A549 (cell line): ENCODE measurements at regions not wholly inside any gene's neighbourhood (a gene's known extent, or its start where the extent isn't known, plus 50 kb on each side); places are given as distances from the start of the nearest gene placed in this dataset.

Experiments
- ATAC-seq, 2 experiments: fragments of 200-7000 bp in 1 of 2; fragments of >200 bp in 1 of 2; cut with Nextera tagmentation in 1 of 2; cut with Tn5 transposase in 1 of 2; 3 replicates each; pipeline versions ENCODE4 v1.8.0 to v1.9.1; 2018 to 2020; ENCODE audit warnings: mild to moderate bottlenecking in 1 of 2, moderate library complexity in 1 of 2
- CTCF ChIA-PET: fragments of 300-600 bp; sonication (Branson Sonifier 250); formaldehyde crosslinking; extraction: SDS; loops from one replicate; lab custom pipeline; 2021; ENCODE audit warnings: antibody characterized with exemption, inconsistent platforms; lab: Yijun Ruan, JAX
- POLR2A ChIA-PET: fragments of 350-600 bp; formaldehyde crosslinking; extraction: SDS; loops from one replicate; lab custom pipeline; 2021; ENCODE audit warnings: antibody characterized with exemption, inconsistent platforms; lab: Yijun Ruan, JAX
- DNase-seq, 2 experiments: peaks; one replicate each; pipeline versions ENCODE4 v3.0.0 to v3.0.0-alpha.2; 2011 to 2016; ENCODE audit warnings: low read depth in 1 of 2, low spot score in 1 of 2
- FAIRE-seq: peaks from 2 replicates; lab custom pipeline; 2011; peaks lifted over from hg19 to GRCh38; lab: Jason Lieb, UNC
- H3K27ac ChIP-seq, 2 experiments: fragments of >200 bp; sonication (Bioruptor Twin); formaldehyde crosslinking; 3 replicates each; pipeline ENCODE4 v1.5.1; 2016 to 2017
- H3K4me1 ChIP-seq: fragments of >200 bp; sonication (Bioruptor Twin); formaldehyde crosslinking; 3 replicates; pipeline ENCODE4 v1.6.1; 2016
- H3K4me2 ChIP-seq: fragments of >200 bp; sonication (Bioruptor Twin); formaldehyde crosslinking; 3 replicates; pipeline ENCODE4 v1.6.1; 2016
- H3K4me3 ChIP-seq: fragments of >200 bp; sonication (Bioruptor Twin); formaldehyde crosslinking; 3 replicates; pipeline ENCODE4 v1.5.1; 2016
- H3K9me3 ChIP-seq: fragments of >200 bp; sonication (Bioruptor Twin); formaldehyde crosslinking; 3 replicates; pipeline ENCODE4 v1.6.1; 2016
- CBX2 ChIP-seq: fragments of 200-600 bp; sonication (generic); IDR thresholded peaks from 2 replicates; pipeline ENCODE4 v1.6.1; 2016; ENCODE audit warnings: low read depth, mild to moderate bottlenecking, borderline replicate concordance
- CBX8 ChIP-seq: fragments of 200-600 bp; sonication (generic); IDR thresholded peaks from 2 replicates; pipeline ENCODE4 v1.6.1; 2016
- EHMT2 ChIP-seq: fragments of 200-600 bp; sonication (generic); IDR thresholded peaks from 2 replicates; pipeline ENCODE4 v1.6.1; 2016; ENCODE audit warnings: antibody characterized with exemption, low read depth, mild to moderate bottlenecking, moderate library complexity
- ESRRA ChIP-seq: fragments of 150-350 bp; IDR thresholded peaks from 2 replicates; pipeline ENCODE4 v1.6.1; 2014; ENCODE audit warnings: mild to moderate bottlenecking, low read length, borderline replicate concordance
- GATA3 ChIP-seq: IDR thresholded peaks from 2 replicates; pipeline ENCODE4 v1.6.1; 2012; ENCODE audit warnings: borderline replicate concordance
- HDAC2 ChIP-seq: fragments of 200-600 bp; sonication (generic); IDR thresholded peaks from 2 replicates; pipeline ENCODE4 v1.6.1; 2016
- JUN ChIP-seq, 2 experiments: fragments of >200 bp; sonication (Bioruptor Twin); formaldehyde crosslinking; IDR thresholded peaks; 2 replicates in 1 of 2; 3 replicates in 1 of 2; pipeline ENCODE4 v1.6.1; 2016 to 2017
- JUNB ChIP-seq: fragments of >200 bp; sonication (Bioruptor Twin); formaldehyde crosslinking; IDR thresholded peaks from 2 replicates; pipeline ENCODE4 v1.6.1; 2016
- MYC ChIP-seq: IDR thresholded peaks from 2 replicates; pipeline ENCODE4 v1.6.1; 2012; ENCODE audit warnings: mild to moderate bottlenecking, inconsistent platforms, low read length, improper control_type of control experiment, borderline replicate concordance
- NPAS2 ChIP-seq: fragments of 250-450 bp; sonication (Bioruptor Pico); IDR thresholded peaks from 2 replicates; pipeline ENCODE4 v1.8.0; 2022; ENCODE audit warnings: mild to moderate bottlenecking, moderate library complexity, borderline replicate concordance
- POLR2AphosphoS2 ChIP-seq: conservative IDR thresholded peaks from 2 replicates; pipeline ENCODE4 v1.6.1; 2012; ENCODE audit warnings: low read length, improper control_type of control experiment, inconsistent platforms
- RCOR1 ChIP-seq: fragments of 150-350 bp; IDR thresholded peaks from 2 replicates; pipeline ENCODE4 v1.6.1; 2014; ENCODE audit warnings: antibody characterized with exemption, low read length, low read depth
- RFX5 ChIP-seq: fragments of 450-650 bp; IDR thresholded peaks from 2 replicates; pipeline ENCODE4 v1.7.1; 2014; ENCODE audit warnings: antibody characterized with exemption, mild to moderate bottlenecking, moderate library complexity
- TP53 ChIP-seq: fragments of 250-450 bp; sonication (Bioruptor Pico); IDR thresholded peaks from 2 replicates; pipeline ENCODE4 v1.5.0; 2021; ENCODE audit warnings: mild to moderate bottlenecking, moderate library complexity
- ZC3H11A ChIP-seq: fragments of 450-650 bp; IDR thresholded peaks from 2 replicates; pipeline ENCODE4 v1.6.1; 2014; ENCODE audit warnings: antibody characterized with exemption, mild to moderate bottlenecking
- ZFP36 ChIP-seq: fragments of 450-650 bp; IDR thresholded peaks from 2 replicates; pipeline ENCODE4 v1.6.1; 2014; ENCODE audit warnings: borderline replicate concordance; ENCODE audit not compliant: partially characterized antibody
- WGBS: methylation state at CpG from one replicate; pipeline ENCODE4 v1.1.6; 2017; ENCODE audit errors: missing lambda C conversion rate; 5-methylcytosine and 5-hydroxymethylcytosine counted together
- TF ChIP-seq, protein P1 (sequence below): fragments of >200 bp; sonication (Bioruptor Twin); formaldehyde crosslinking; IDR thresholded peaks from 3 replicates; pipeline ENCODE4 v1.5.1; 2016
- TF ChIP-seq, protein P2 (sequence below): fragments of 450-650 bp; IDR thresholded peaks from 2 replicates; pipeline ENCODE4 v1.6.1; 2014; ENCODE audit warnings: antibody characterized with exemption
- TF ChIP-seq, protein P3 (sequence below): IDR thresholded peaks from 2 replicates; pipeline ENCODE4 v1.6.1; 2012

DNA sequence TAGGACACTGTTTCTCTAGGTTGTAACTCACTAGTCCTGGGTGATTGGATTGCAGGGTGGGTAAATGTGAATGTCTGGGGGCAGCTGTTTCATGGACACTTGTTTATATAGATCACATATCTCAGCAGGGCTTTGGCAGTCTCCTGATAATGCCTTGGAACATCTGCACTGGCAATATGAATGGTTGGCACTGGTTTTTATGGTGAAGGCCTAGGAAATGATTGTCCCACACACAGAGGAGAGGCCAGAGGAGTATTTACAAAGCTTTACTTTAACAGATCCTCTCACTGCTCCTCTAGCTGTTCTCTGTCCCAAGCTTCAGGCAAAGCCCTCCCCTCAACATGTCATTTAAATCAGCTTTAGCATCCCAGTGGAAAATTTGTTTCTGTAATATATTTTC, 171.3 kb upstream of the STEAP4 start:
- FAIRE-seq (no peak), DNase-seq (no peak), ATAC-seq (no peak)
- Histone ChIP-seq H3K4me3 (no peak overlapping the region), H3K4me2 (no peak overlapping the region), H3K9me3 (no peaks in the 10 kb centered on the region), H3K27ac (no peak overlapping the region), H3K4me1 (no peaks in the 10 kb centered on the region)
- ChIA-PET CTCF (interaction anchor here (0.6 kb wide), 1 partner anchor 76 kb away, joined by 3 read pairs; no protein-coding TSS in a partner anchor), POLR2A (no interaction called here)
- TF ChIP-seq ZFP36 (no peak), EHMT2 (no peak), ESRRA (no peak), RFX5 (no peak), TP53 (CRISPR knock-in tag) (no peak)

DNA sequence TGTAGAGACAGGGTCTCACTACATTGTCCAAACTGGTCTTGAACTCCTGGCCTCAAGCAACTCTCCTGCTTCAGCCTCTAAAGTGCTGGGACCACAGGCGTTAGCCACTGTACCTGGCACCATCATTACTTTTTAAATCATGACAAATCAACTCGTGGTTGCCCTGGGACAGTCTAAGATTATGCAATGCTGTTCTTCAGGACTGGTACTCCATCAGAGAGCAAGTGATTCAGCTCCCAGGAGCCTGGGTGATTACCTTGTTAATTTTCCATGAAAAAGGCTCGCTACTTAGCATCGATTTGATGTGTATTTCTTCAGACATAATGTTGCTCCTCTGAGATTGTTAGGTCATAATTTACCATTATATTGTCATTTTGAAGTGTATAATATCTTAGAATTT, 158.9 kb upstream of the STEAP4 start:
- no peaks in the 10 kb centered on the region for H3K9me3 ChIP-seq
- TF ChIP-seq CBX2 (no peak), CBX8 (no peak), RCOR1 (no peak), JUNB (no peak), ZC3H11A (no peak), GATA3 (no peak)
- TF ChIP-seq, protein P1, sequence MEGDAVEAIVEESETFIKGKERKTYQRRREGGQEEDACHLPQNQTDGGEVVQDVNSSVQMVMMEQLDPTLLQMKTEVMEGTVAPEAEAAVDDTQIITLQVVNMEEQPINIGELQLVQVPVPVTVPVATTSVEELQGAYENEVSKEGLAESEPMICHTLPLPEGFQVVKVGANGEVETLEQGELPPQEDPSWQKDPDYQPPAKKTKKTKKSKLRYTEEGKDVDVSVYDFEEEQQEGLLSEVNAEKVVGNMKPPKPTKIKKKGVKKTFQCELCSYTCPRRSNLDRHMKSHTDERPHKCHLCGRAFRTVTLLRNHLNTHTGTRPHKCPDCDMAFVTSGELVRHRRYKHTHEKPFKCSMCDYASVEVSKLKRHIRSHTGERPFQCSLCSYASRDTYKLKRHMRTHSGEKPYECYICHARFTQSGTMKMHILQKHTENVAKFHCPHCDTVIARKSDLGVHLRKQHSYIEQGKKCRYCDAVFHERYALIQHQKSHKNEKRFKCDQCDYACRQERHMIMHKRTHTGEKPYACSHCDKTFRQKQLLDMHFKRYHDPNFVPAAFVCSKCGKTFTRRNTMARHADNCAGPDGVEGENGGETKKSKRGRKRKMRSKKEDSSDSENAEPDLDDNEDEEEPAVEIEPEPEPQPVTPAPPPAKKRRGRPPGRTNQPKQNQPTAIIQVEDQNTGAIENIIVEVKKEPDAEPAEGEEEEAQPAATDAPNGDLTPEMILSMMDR, result no peak
- TF ChIP-seq, protein P2, sequence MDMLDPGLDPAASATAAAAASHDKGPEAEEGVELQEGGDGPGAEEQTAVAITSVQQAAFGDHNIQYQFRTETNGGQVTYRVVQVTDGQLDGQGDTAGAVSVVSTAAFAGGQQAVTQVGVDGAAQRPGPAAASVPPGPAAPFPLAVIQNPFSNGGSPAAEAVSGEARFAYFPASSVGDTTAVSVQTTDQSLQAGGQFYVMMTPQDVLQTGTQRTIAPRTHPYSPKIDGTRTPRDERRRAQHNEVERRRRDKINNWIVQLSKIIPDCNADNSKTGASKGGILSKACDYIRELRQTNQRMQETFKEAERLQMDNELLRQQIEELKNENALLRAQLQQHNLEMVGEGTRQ, result no peak
- TF ChIP-seq, all 56 proteins: peak for 0
- no peak for FAIRE-seq
- Histone ChIP-seq H3K27ac (no peak overlapping the region), H3K4me3 (no peak overlapping the region), H3K4me1 (no peaks in the 10 kb centered on the region), H3K4me2 (no peak overlapping the region)
- DNase-seq, result no peak
- ChIA-PET CTCF (interaction anchor here (0.6 kb wide), 1 partner anchor 25 kb away, joined by 3 read pairs; no protein-coding TSS in a partner anchor), POLR2A (no interaction called here)
- WGBS, result 0% methylated on average over 4 of the region's 4 CpGs
- no peak for ATAC-seq

DNA sequence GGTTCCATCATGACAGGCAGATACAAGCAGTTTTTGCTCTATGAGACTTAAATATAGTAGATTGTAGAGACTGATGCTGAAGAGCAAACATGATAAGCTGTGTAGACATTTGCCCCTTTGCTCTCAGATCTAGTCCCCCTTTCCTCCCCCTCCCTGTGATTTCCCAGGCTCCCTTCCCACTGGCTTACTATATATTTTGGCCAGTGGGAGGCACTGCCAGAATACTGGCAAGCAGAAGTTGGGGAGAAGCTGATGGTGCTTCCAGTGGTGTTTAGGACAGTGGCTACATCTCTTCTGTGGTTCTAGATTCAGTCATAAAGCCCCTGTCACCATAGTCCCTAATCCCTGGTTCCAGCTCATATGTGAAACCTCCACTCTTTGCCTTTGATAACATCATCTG, 156.1 kb upstream of the STEAP4 start:
- ChIA-PET POLR2A (no interaction called here), CTCF (no interaction called here)
- H3K4me2 ChIP-seq, result no peak overlapping the region
- H3K9me3 ChIP-seq, result no peaks in the 10 kb centered on the region
- no peak for DNase-seq
- TF ChIP-seq TP53 (CRISPR knock-in tag), result no peak
- no peak for TF ChIP-seq ZFP36
- TF ChIP-seq NPAS2, result no peak
- TF ChIP-seq MYC, result no peak
- TF ChIP-seq JUN (IDR thresholded peaks at IDR 0.05), result no peak
- no peak for TF ChIP-seq POLR2AphosphoS2
- TF ChIP-seq, protein P2, result no peak
- TF ChIP-seq JUNB, result no peak
- TF ChIP-seq HDAC2, result no peak
- TF ChIP-seq, protein P3, sequence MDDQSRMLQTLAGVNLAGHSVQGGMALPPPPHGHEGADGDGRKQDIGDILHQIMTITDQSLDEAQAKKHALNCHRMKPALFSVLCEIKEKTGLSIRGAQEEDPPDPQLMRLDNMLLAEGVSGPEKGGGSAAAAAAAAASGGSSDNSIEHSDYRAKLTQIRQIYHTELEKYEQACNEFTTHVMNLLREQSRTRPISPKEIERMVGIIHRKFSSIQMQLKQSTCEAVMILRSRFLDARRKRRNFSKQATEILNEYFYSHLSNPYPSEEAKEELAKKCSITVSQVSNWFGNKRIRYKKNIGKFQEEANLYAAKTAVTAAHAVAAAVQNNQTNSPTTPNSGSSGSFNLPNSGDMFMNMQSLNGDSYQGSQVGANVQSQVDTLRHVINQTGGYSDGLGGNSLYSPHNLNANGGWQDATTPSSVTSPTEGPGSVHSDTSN, result no peak
- no peaks in the 10 kb centered on the region for H3K4me1 ChIP-seq
- H3K4me3 ChIP-seq, result no peak overlapping the region
- ATAC-seq, result no peak
- no peak overlapping the region for H3K27ac ChIP-seq
- FAIRE-seq, result no peak
